ENCODE measurements at regions not wholly inside any gene's neighbourhood (a gene's known extent, or its start where the extent isn't known, plus 50 kb on each side); places are given as distances from the start of the nearest gene placed in this dataset.
"Not testable (repeated sequence)": the region's sequence is repeated elsewhere in the genome, so short reads cannot be mapped to it uniquely, and the experiment has no call there.

GRCh38 chr18:43751835-43752234 lies 474.5 kb upstream of the SYT4 start:
- no peak for DNase-seq

- DNase-seq: no peak
Observed at GRCh38 chr18:43757273-43757672, 480.0 kb upstream of the SYT4 start.

GRCh38 chr18:43758734-43759133 lies 481.4 kb upstream of the SYT4 start:
- no peak for DNase-seq

GRCh38 chr18:43760010-43760409 lies 482.7 kb upstream of the SYT4 start:
- DNase-seq: no peak

GRCh38 chr18:43772907-43773306 lies 495.6 kb upstream of the SYT4 start:
- DNase-seq: no peak

GRCh38 chr18:43774497-43774896 lies 497.2 kb upstream of the SYT4 start:
- no peak for DNase-seq

GRCh38 chr18:43775591-43775990 lies 498.3 kb upstream of the SYT4 start:
- no peak for DNase-seq

GRCh38 chr18:43776997-43777396 lies 499.7 kb upstream of the SYT4 start:
- DNase-seq: no peak

GRCh38 chr18:43777636-43778304 lies 500.5 kb upstream of the SYT4 start:
- no peak for DNase-seq

GRCh38 chr18:43780782-43781340 lies 503.6 kb upstream of the SYT4 start:
- no peak for DNase-seq

GRCh38 chr18:43785158-43785557 lies 507.9 kb upstream of the SYT4 start:
- DNase-seq: no peak

- no peak for DNase-seq
Observed at GRCh38 chr18:43786893-43787292, 509.6 kb upstream of the SYT4 start.

- DNase-seq: not testable (repeated sequence)
Observed at GRCh38 chr18:43787721-43788120, 510.4 kb upstream of the SYT4 start.

GRCh38 chr18:43789234-43790000 lies 512.1 kb upstream of the SYT4 start:
- no peak for DNase-seq

GRCh38 chr18:43793910-43794309 lies 516.6 kb upstream of the SYT4 start:
- DNase-seq: no peak

- no peak for DNase-seq
Observed at GRCh38 chr18:43794363-43794762, 517.1 kb upstream of the SYT4 start.

- no peak for DNase-seq
Observed at GRCh38 chr18:43797347-43797746, 520.1 kb upstream of the SYT4 start.

- DNase-seq: no peak
Observed at GRCh38 chr18:43800584-43800983, 523.3 kb upstream of the SYT4 start.

GRCh38 chr18:43805646-43806194 lies 528.4 kb upstream of the SYT4 start:
- no peak for DNase-seq

GRCh38 chr18:43812627-43813026 lies 535.3 kb upstream of the SYT4 start:
- no peak for DNase-seq

GRCh38 chr18:43819397-43819796 lies 542.1 kb upstream of the SYT4 start:
- DNase-seq: no peak

GRCh38 chr18:43819873-43820272 lies 542.6 kb upstream of the SYT4 start:
- DNase-seq: no peak

- DNase-seq: no peak
Observed at GRCh38 chr18:43825768-43826167, 548.5 kb upstream of the SYT4 start.

GRCh38 chr18:43826215-43826614 lies 548.9 kb upstream of the SYT4 start:
- DNase-seq: no peak
